Gastroesophageal sphincter (tissue), 4 donors: ENCODE measurements at regions not wholly inside any gene's neighbourhood (a gene's known extent, or its start where the extent isn't known, plus 50 kb on each side); places are given as distances from the start of the nearest gene placed in this dataset.

Source experiments
- ATAC-seq: fragments of 150-250 bp; one replicate; pipeline ENCODE4 v1.9.1; 2016; ENCODE audit warnings: mild to moderate bottlenecking, moderate library complexity
- H3K27ac ChIP-seq, 4 donors: fragments of 200-600 bp; sonication (generic) in 3 of 4; 1 replicate in 3 of 4; 2 replicates in 1 of 4; pipeline ENCODE4 v1.5.1; 2016 to 2019
- H3K27me3 ChIP-seq: fragments of 200-600 bp; sonication (generic); one replicate; pipeline ENCODE4 v1.5.1; 2019
- H3K36me3 ChIP-seq, 2 donors: fragments of 200-600 bp; sonication (generic); one replicate each; pipeline ENCODE4 v1.5.1; 2019; ENCODE audit warnings: control low read depth in 1 of 2
- H3K4me1 ChIP-seq, 3 donors: fragments of 200-600 bp; sonication (generic); 1 replicate in 2 of 3; 2 replicates in 1 of 3; pipeline ENCODE4 v1.5.1; 2016 to 2019; ENCODE audit warnings: control low read depth in 2 of 3
- H3K4me3 ChIP-seq, 2 donors: fragments of 200-600 bp; sonication (generic); one replicate each; pipeline ENCODE4 v1.5.1; 2019; ENCODE audit warnings: mild to moderate bottlenecking in 1 of 2, moderate library complexity in 1 of 2
- H3K9me3 ChIP-seq, 3 donors: fragments of 200-600 bp; sonication (generic); one replicate each; pipeline ENCODE4 v1.5.1; 2017 to 2019; ENCODE audit warnings: control low read depth in 2 of 3
- CTCF ChIP-seq, 4 experiments: fragments of 200-600 bp in 2 of 4; fragments of 450-650 bp in 2 of 4; sonication (generic) in 1 of 4; IDR thresholded peaks; one replicate each; pipeline ENCODE4 v1.5.1; 2017 to 2019; ENCODE audit warnings: antibody characterized with exemption in 4 of 4, mild to moderate bottlenecking in 2 of 4, moderate library complexity in 2 of 4
- EP300 ChIP-seq: sonication (generic); formaldehyde crosslinking; IDR thresholded peaks from one replicate; pipeline ENCODE4 v1.6.1; 2017; ENCODE audit warnings: antibody characterized with exemption, mild to moderate bottlenecking
- POLR2A ChIP-seq, 2 donors: fragments of 450-650 bp; IDR thresholded peaks; one replicate each; pipeline ENCODE4 v1.6.1; 2017; ENCODE audit warnings: antibody characterized with exemption in 2 of 2, mild to moderate bottlenecking in 2 of 2, moderate library complexity in 1 of 2
- POLR2AphosphoS5 ChIP-seq: sonication (generic); formaldehyde crosslinking; IDR thresholded peaks from one replicate; pipeline ENCODE4 v1.6.1; 2017; ENCODE audit warnings: antibody characterized with exemption
- WGBS, 2 donors: methylation state at CpG; one replicate each; pipeline ENCODE4 v1.1.5; 2018; ENCODE audit warnings: low coverage in 1 of 2; 5-methylcytosine and 5-hydroxymethylcytosine counted together

- H3K27me3 ChIP-seq, result no peaks in the 10 kb centered on the region
- no peaks in the 10 kb centered on the region for H3K4me1 ChIP-seq
- H3K9me3 ChIP-seq, result no peaks in the 10 kb centered on the region
- no peak overlapping the region for H3K27ac ChIP-seq
- WGBS, 2 donors, result 96% methylated on average over 3 to 4 of the region's 6 CpGs
- no peak for ATAC-seq
- TF ChIP-seq EP300, result no peak
- TF ChIP-seq POLR2AphosphoS5, result no peak
- TF ChIP-seq CTCF (IDR thresholded peaks at IDR 0.05), result no peak
- no peak for TF ChIP-seq POLR2A (IDR thresholded peaks at IDR 0.05)
- no peak overlapping the region for H3K4me3 ChIP-seq
- H3K36me3 ChIP-seq, result peaks cover 0 to 26% of the 10 kb centered on the region in 2 donors
These were observed 117.3 kb downstream of the BEGAIN start for GRCh38 chr14:100469632-100470522.

GRCh38 chr14:100470523-100470897, 116.7 kb downstream of the BEGAIN start:
- no peaks in the 10 kb centered on the region for H3K4me1 ChIP-seq
- no peak overlapping the region for H3K27ac ChIP-seq
- no peaks in the 10 kb centered on the region for H3K27me3 ChIP-seq
- ATAC-seq, result no peak
- no peak for TF ChIP-seq POLR2AphosphoS5
- no peak for TF ChIP-seq EP300
- no peak for TF ChIP-seq CTCF (IDR thresholded peaks at IDR 0.05)
- TF ChIP-seq POLR2A (IDR thresholded peaks at IDR 0.05), result no peak
- no peak overlapping the region for H3K4me3 ChIP-seq
- H3K9me3 ChIP-seq, result no peaks in the 10 kb centered on the region
- 67 to 88% methylated on average over 1 to 2 of the region's 2 CpGs for WGBS, 2 donors
- peaks cover 0 to 26% of the 10 kb centered on the region in 2 donors for H3K36me3 ChIP-seq

GRCh38 chr14:100471441-100472093, 115.7 kb downstream of the BEGAIN start:
- Histone ChIP-seq H3K4me1 (no peaks in the 10 kb centered on the region), H3K9me3 (no peaks in the 10 kb centered on the region), H3K4me3 (no peak overlapping the region), H3K36me3 (peaks cover 0 to 26% of the 10 kb centered on the region in 2 donors), H3K27me3 (no peaks in the 10 kb centered on the region), H3K27ac (no peak overlapping the region)
- ATAC-seq, result no peak
- 61 to 88% methylated on average over 8 to 15 of the region's 16 CpGs for WGBS, 2 donors
- TF ChIP-seq POLR2AphosphoS5 (no peak), EP300 (no peak), POLR2A (IDR thresholded peaks at IDR 0.05) (no peak), CTCF (IDR thresholded peaks at IDR 0.05) (no peak)

- Histone ChIP-seq H3K36me3 (peaks cover 0 to 26% of the 10 kb centered on the region in 2 donors), H3K27me3 (no peaks in the 10 kb centered on the region), H3K9me3 (no peaks in the 10 kb centered on the region), H3K4me1 (no peaks in the 10 kb centered on the region), H3K27ac (no peak overlapping the region), H3K4me3 (no peak overlapping the region)
- no peak for ATAC-seq
- 90% methylated on average over 2 of the region's 7 CpGs; no CpG with 5 or more reads in 1 of the 2 donors for WGBS, 2 donors
- TF ChIP-seq POLR2A (IDR thresholded peaks at IDR 0.05), result no peak
- no peak for TF ChIP-seq CTCF (IDR thresholded peaks at IDR 0.05)
- no peak for TF ChIP-seq POLR2AphosphoS5
- no peak for TF ChIP-seq EP300
These were observed 115.1 kb downstream of the BEGAIN start for GRCh38 chr14:100472094-100472455.
